Uterus (tissue), 2 donors: ENCODE measurements at regions not wholly inside any gene's neighbourhood (a gene's known extent, or its start where the extent isn't known, plus 50 kb on each side); places are given as distances from the start of the nearest gene placed in this dataset.

Experiments
- POLR2A ChIP-seq, 2 donors: fragments of 450-650 bp; IDR thresholded peaks; one replicate each; pipeline ENCODE4 v1.6.1; 2016; ENCODE audit warnings: antibody characterized with exemption in 2 of 2, mild to moderate bottlenecking in 1 of 2, moderate library complexity in 1 of 2
- TF ChIP-seq, protein P1 (sequence below), 4 experiments: fragments of 200-600 bp in 2 of 4; fragments of 450-650 bp in 2 of 4; sonication (generic) in 2 of 4; IDR thresholded peaks; one replicate each; pipeline ENCODE4 v1.5.1; 2016 to 2019; ENCODE audit warnings: antibody characterized with exemption in 4 of 4, mild to moderate bottlenecking in 2 of 4, moderate library complexity in 1 of 4

DNA sequence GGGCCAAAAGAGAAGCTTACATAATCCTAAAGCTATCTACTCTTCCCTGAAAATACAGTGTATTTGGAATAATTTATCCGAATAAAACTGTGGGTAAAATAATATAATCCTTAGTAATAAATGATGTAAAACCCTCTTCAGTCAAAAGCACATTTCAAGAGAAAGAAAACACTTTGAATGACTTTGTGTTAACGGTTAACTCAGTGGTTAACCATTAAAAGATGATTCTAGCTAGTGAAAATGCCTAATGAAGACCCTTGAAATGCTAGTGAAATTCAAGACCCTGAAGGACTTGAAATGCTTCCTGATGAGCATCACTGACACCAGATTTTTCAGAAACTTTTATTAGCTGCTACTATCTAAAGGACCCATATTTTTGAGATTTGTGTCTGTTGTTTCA, 70.7 kb downstream of the COX7C start:
- TF ChIP-seq, protein P1, sequence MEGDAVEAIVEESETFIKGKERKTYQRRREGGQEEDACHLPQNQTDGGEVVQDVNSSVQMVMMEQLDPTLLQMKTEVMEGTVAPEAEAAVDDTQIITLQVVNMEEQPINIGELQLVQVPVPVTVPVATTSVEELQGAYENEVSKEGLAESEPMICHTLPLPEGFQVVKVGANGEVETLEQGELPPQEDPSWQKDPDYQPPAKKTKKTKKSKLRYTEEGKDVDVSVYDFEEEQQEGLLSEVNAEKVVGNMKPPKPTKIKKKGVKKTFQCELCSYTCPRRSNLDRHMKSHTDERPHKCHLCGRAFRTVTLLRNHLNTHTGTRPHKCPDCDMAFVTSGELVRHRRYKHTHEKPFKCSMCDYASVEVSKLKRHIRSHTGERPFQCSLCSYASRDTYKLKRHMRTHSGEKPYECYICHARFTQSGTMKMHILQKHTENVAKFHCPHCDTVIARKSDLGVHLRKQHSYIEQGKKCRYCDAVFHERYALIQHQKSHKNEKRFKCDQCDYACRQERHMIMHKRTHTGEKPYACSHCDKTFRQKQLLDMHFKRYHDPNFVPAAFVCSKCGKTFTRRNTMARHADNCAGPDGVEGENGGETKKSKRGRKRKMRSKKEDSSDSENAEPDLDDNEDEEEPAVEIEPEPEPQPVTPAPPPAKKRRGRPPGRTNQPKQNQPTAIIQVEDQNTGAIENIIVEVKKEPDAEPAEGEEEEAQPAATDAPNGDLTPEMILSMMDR (IDR thresholded peaks at IDR 0.05) = no peak
- TF ChIP-seq POLR2A (IDR thresholded peaks at IDR 0.05) = no peak
